Ascending aorta (tissue), 2 donors: ENCODE measurements at regions not wholly inside any gene's neighbourhood (a gene's known extent, or its start where the extent isn't known, plus 50 kb on each side); places are given as distances from the start of the nearest gene placed in this dataset.

Experiments used
- DNase-seq, 2 donors: peaks; one replicate each; pipeline ENCODE4 v3.0.0-alpha.2; 2019; ENCODE audit warnings: low spot score in 2 of 2
- H3K27ac ChIP-seq, 2 donors: fragments of 200-600 bp; sonication (generic); one replicate each; pipeline ENCODE4 v1.5.1; 2016 to 2017; ENCODE audit warnings: mild to moderate bottlenecking in 1 of 2
- H3K27me3 ChIP-seq: fragments of 200-600 bp; sonication (generic); one replicate; pipeline ENCODE4 v1.5.1; 2017
- H3K36me3 ChIP-seq, 2 donors: fragments of 200-600 bp; sonication (generic); one replicate each; pipeline ENCODE4 v1.5.1; 2016
- H3K4me1 ChIP-seq, 2 donors: fragments of 200-600 bp; sonication (generic); one replicate each; pipeline ENCODE4 v1.5.1; 2016 to 2017; ENCODE audit warnings: mild to moderate bottlenecking in 1 of 2
- H3K4me3 ChIP-seq, 2 donors: fragments of 200-600 bp; sonication (generic); one replicate each; pipeline ENCODE4 v1.5.1; 2016 to 2017; ENCODE audit warnings: mild to moderate bottlenecking in 1 of 2
- H3K9me3 ChIP-seq, 2 donors: fragments of 200-600 bp; sonication (generic); one replicate each; pipeline ENCODE4 v1.5.1; 2016
- CTCF ChIP-seq, 3 experiments: fragments of 200-600 bp in 2 of 3; fragments of 450-650 bp in 1 of 3; sonication (generic) in 2 of 3; IDR thresholded peaks; one replicate each; pipeline ENCODE4 v1.5.1; 2016 to 2019; ENCODE audit warnings: antibody characterized with exemption in 3 of 3, mild to moderate bottlenecking in 1 of 3, moderate library complexity in 1 of 3
- intact Hi-C: fragments of 100-400 bp; cut with DNase I; formaldehyde crosslinking; loops from one replicate; pipeline ENCODE4 v1.15.1; 2023

DNA sequence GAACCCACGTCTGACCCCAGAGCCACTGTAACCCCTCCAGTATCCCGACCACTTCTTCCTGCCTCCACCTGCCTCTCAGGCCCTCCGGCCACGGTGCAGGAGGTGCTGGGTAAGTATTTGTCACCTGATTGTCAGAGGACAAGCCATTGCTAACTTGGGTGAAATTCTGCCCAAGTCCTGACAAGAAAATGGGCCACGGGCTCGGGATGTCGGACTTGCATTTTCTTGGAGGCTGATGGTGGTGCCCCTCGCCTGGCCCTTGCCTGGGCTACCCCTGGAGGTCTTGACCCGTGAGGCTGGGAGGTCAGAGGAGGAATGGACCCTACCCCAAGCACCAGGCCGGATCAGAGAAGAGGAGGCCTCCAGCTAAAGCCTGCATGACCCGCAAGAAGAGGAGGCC is 149.7 kb upstream of the COL5A1 start:
- intact Hi-C loops, result no loop called here
- no peaks in the 10 kb centered on the region for H3K4me1 ChIP-seq
- no peaks in the 10 kb centered on the region for H3K36me3 ChIP-seq
- H3K4me3 ChIP-seq, result no peak overlapping the region
- H3K9me3 ChIP-seq, result no peaks in the 10 kb centered on the region
- no peaks in the 10 kb centered on the region for H3K27me3 ChIP-seq
- H3K27ac ChIP-seq, result no peak overlapping the region
- peak in 1 of 2 donors; percentile 57 for DNase-seq
- no peak for TF ChIP-seq CTCF (IDR thresholded peaks at IDR 0.05)

GRCh38 chr9:134492281-134492691 is 149.3 kb upstream of the COL5A1 start:
- no peaks in the 10 kb centered on the region for H3K4me1 ChIP-seq
- H3K27ac ChIP-seq, result no peak overlapping the region
- no peak overlapping the region for H3K4me3 ChIP-seq
- no peaks in the 10 kb centered on the region for H3K9me3 ChIP-seq
- H3K36me3 ChIP-seq, result no peaks in the 10 kb centered on the region
- TF ChIP-seq CTCF (IDR thresholded peaks at IDR 0.05), result no peak
- intact Hi-C loops, result no loop called here
- H3K27me3 ChIP-seq, result no peaks in the 10 kb centered on the region
- peak in 1 of 2 donors; percentile 71 for DNase-seq

DNA sequence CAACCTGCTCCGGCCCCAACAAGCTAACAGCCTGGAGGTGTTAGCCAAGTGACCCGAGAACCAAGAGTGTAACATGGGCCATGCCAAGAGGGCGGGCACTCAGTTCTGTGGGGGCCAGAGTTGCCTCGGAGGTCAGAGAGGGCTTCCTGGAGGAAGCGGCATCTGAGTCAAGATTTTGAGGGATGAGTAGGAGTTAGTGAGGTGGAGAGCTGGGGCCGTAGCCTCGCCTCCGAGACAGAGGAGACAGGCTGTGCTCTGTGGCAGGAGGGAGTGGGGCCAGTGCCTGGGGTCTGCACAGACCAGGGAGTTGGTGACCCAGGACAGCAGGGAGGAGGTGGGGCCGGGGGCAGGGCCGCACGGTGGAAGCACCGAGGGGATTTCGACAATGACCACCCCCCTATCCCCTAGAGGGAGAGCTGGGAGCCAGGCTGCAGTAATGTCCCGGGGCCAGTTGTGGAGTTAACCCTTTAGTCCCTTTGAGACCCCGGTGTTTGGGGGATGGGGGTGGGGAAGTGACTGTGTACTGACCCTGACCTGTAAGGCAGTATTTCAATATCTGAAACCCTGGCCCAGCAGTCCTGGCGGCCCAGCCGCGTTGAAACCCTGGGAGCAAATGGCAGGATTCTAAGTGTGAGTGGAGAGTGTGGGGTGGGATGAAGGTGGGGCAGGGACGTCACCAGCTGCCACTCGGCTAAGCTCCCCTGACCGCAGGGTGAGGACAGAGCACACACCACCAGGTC is 148.7 kb upstream of the COL5A1 start:
- peak in 1 of 2 donors; percentile 42 for DNase-seq
- intact Hi-C loops, result no loop called here
- Histone ChIP-seq H3K4me1 (no peaks in the 10 kb centered on the region), H3K27ac (no peak overlapping the region), H3K4me3 (no peak overlapping the region), H3K9me3 (no peaks in the 10 kb centered on the region), H3K27me3 (no peaks in the 10 kb centered on the region), H3K36me3 (no peaks in the 10 kb centered on the region)
- no peak for TF ChIP-seq CTCF (IDR thresholded peaks at IDR 0.05)

GRCh38 chr9:134493461-134494272 is 147.9 kb upstream of the COL5A1 start:
- no peaks in the 10 kb centered on the region for H3K36me3 ChIP-seq
- peak in 1 of 2 donors; percentile 59 for DNase-seq
- no peaks in the 10 kb centered on the region for H3K4me1 ChIP-seq
- intact Hi-C loops, result no loop called here
- no peaks in the 10 kb centered on the region for H3K9me3 ChIP-seq
- no peak overlapping the region for H3K27ac ChIP-seq
- no peak overlapping the region for H3K4me3 ChIP-seq
- H3K27me3 ChIP-seq, result no peaks in the 10 kb centered on the region
- no peak for TF ChIP-seq CTCF (IDR thresholded peaks at IDR 0.05)

DNA sequence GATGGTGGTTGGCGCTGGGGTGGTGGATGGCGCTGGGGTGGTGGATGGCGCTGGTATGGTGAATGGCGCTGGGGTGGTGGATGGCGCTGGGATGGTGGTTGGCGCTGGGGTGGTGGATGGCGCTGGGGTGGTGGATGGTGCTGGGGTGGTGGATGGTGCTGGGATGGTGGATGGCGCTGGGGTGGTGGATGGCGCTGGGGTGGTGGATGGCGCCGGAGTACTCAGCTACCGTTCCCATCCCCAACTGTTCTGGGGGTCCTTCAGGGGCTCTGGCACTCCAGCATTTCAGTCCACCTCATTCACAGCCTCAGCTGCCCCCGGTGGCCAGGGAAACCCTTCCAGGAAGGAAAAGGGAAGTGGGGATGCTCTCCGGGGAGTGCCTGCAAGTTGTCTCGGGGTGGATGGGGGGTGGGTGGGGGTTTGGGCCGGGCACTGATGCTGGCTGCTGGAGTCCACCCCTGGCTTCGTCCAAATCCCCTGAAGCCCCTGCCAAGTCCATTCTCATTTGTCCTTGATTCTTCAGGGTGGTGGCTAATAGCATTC is 147.3 kb upstream of the COL5A1 start:
- Histone ChIP-seq H3K4me1 (no peaks in the 10 kb centered on the region), H3K36me3 (no peaks in the 10 kb centered on the region), H3K9me3 (no peaks in the 10 kb centered on the region), H3K27ac (no peak overlapping the region), H3K4me3 (no peak overlapping the region), H3K27me3 (no peaks in the 10 kb centered on the region)
- no peak for DNase-seq
- TF ChIP-seq CTCF (IDR thresholded peaks at IDR 0.05), result no peak
- intact Hi-C loops, result no loop called here
